ENCODE measurements at regions not wholly inside any gene's neighbourhood (a gene's known extent, or its start where the extent isn't known, plus 50 kb on each side); places are given as distances from the start of the nearest gene placed in this dataset.
A peak's percentile ranks its signal among the peaks of the same experiment; 100 is the strongest.

- no peaks in the 10 kb centered on the region for H3K27me3 ChIP-seq
- peak overlapping the region in 3 of 4 donors; percentile 65 to 83 (median 77) for H3K27ac ChIP-seq (replicated peaks in 1 of 4)
- WGBS: 73% methylated on average over 5 of the region's 5 CpGs
- no peaks in the 10 kb centered on the region for H3K9me3 ChIP-seq
- TF ChIP-seq POLR2A (IDR thresholded peaks at IDR 0.05; ENCODE audit: low read depth): no peak
- no peak for TF ChIP-seq POLR2AphosphoS5 (IDR thresholded peaks at IDR 0.05)
- no peak for TF ChIP-seq EP300 (IDR thresholded peaks at IDR 0.05)
- no peak for TF ChIP-seq CTCF (IDR thresholded peaks at IDR 0.05)
- no peak for DNase-seq (ENCODE audit: extremely low spot score)
- intact Hi-C loops (cut with DNase I): no loop called here
- H3K4me1 ChIP-seq: peaks cover 25 to 75% (median 61%) of the 10 kb centered on the region in 4 donors
- H3K4me3 ChIP-seq: no peak overlapping the region
- H3K36me3 ChIP-seq: no peaks in the 10 kb centered on the region
Observed at GRCh38 chr12:93107514-93108312, 178.6 kb upstream of the EEA1 start.

DNA sequence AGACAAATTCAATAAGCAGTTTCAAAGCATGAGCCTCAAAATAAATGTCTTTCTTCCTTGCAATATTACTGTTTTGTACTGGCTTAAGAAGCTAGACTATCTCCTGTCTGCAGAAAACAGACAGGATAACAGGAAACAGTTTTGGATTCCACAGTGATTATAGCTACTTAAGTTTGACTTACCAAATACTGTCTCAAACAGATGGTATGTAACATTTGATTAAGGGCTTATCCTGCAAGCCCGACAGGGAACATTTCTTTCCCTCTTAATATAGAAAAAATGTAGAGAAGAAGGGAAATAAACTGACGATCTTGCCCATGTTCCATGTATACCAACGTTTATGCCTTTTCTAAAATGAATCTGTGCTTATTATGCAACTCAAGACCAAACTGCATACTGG, 179.9 kb upstream of the EEA1 start:
- Histone ChIP-seq H3K9me3 (no peaks in the 10 kb centered on the region), H3K27ac (replicated peaks in 1 of 4) (peak overlapping the region; percentile 54 to 83 (median 71)), H3K4me1 (peaks cover 26 to 75% (median 63%) of the 10 kb centered on the region in 4 donors), H3K4me3 (no peak overlapping the region), H3K27me3 (no peaks in the 10 kb centered on the region), H3K36me3 (no peaks in the 10 kb centered on the region)
- TF ChIP-seq CTCF (IDR thresholded peaks at IDR 0.05) (no peak), POLR2AphosphoS5 (IDR thresholded peaks at IDR 0.05) (no peak), EP300 (IDR thresholded peaks at IDR 0.05) (no peak), POLR2A (IDR thresholded peaks at IDR 0.05; ENCODE audit: low read depth) (no peak)
- DNase-seq (ENCODE audit: extremely low spot score): no peak
- intact Hi-C loops (cut with DNase I): no loop called here
- 43% methylated on average over 3 of the region's 3 CpGs for WGBS

DNA sequence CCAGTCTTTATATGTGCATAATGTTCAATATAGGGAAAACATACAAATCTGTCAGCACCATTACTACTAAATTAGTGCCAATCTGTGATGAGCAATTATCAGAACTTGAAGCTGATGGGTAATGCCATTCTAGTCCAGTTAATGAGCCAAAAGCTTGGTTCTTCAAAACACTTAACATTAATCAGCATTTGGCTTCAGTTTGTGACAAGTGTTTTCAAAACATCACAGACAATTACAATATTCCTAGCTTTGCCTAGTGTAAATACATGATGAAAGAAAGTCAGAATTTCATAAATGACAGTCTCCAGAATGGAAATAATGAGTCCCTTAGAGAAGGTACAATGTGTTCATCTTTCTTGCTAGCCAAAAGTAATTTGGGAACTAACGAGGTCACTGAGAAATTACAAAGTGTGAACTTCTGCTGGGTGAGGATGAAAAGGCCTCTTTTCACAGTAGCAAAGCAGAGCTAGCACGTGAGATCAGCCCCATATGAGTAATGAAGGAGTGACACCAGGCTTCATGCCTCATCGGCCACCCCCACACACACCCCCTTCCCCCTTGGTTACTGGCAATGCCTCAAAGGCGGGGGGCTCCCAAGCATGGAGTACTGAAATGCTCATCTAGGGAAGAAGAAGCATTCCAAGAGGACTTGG, 180.6 kb upstream of the EEA1 start:
- Histone ChIP-seq H3K36me3 (no peaks in the 10 kb centered on the region), H3K4me3 (no peak overlapping the region), H3K27me3 (no peaks in the 10 kb centered on the region), H3K27ac (replicated peaks in 1 of 4) (peak overlapping the region; percentile 54 to 83 (median 71)), H3K4me1 (peaks cover 26 to 75% (median 69%) of the 10 kb centered on the region in 4 donors), H3K9me3 (no peaks in the 10 kb centered on the region)
- DNase-seq (ENCODE audit: extremely low spot score): no peak
- intact Hi-C loops (cut with DNase I): no loop called here
- TF ChIP-seq POLR2A (IDR thresholded peaks at IDR 0.05; ENCODE audit: low read depth) (no peak), EP300 (IDR thresholded peaks at IDR 0.05) (peak; percentile 85), POLR2AphosphoS5 (IDR thresholded peaks at IDR 0.05) (peak; percentile 25 to 75), CTCF (IDR thresholded peaks at IDR 0.05) (no peak)
- 43% methylated on average over 4 of the region's 4 CpGs for WGBS

DNA sequence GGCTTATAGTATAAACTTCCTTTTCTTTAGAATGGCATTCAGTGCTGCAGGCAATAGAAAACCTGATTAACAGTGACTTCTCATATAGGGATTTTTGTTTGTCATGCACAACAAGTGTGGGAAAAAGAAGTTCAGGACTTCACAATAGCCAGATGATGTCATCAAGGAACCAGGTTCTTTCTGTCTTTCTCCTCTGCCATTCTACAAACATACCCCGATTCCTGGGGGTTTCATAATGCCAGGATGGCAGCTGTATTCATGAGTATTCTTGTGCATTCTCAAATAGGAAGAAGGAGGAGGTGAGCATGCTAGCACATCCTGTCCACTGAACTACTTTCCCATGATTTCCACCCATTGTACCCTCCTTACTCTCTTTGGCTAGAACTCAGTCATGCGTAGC, 182.7 kb upstream of the EEA1 start:
- TF ChIP-seq EP300 (IDR thresholded peaks at IDR 0.05) (no peak), POLR2AphosphoS5 (IDR thresholded peaks at IDR 0.05) (no peak), CTCF (IDR thresholded peaks at IDR 0.05) (no peak), POLR2A (IDR thresholded peaks at IDR 0.05; ENCODE audit: low read depth) (no peak)
- 94% methylated on average over 2 of the region's 2 CpGs for WGBS
- H3K4me1 ChIP-seq: peaks cover 41 to 90% (median 83%) of the 10 kb centered on the region in 4 donors

More for the DNA sequence above, 182.7 kb upstream of the EEA1 start:
- Histone ChIP-seq H3K27ac (replicated peaks in 1 of 4) (peak overlapping the region in 1 of 4 donors; percentile 14), H3K27me3 (no peaks in the 10 kb centered on the region), H3K36me3 (no peaks in the 10 kb centered on the region), H3K4me3 (no peak overlapping the region), H3K9me3 (no peaks in the 10 kb centered on the region)
- DNase-seq (ENCODE audit: extremely low spot score): no peak
- intact Hi-C loops (cut with DNase I): no loop called here

Measured in esophagus muscularis mucosa (tissue), 4 donors.